CD4-positive, CD25-positive, alpha-beta regulatory T cell (primary cell): ENCODE measurements at regions not wholly inside any gene's neighbourhood (a gene's known extent, or its start where the extent isn't known, plus 50 kb on each side); places are given as distances from the start of the nearest gene placed in this dataset.

Source experiments
- ATAC-seq, 2 donors: fragments of 150-1000 bp; cut with Tn5 transposase; one replicate each; pipeline ENCODE4 v1.10.0; 2021; ENCODE audit warnings: low read depth in 2 of 2, moderate number of reproducible peaks in 2 of 2, moderate library complexity in 1 of 2
- DNase-seq, 3 donors: peaks; one replicate each; pipeline versions ENCODE4 v3.0.0 to v3.0.0-alpha.2; 2012 to 2022; ENCODE audit warnings: mixed read lengths in 1 of 3
- H3K27ac ChIP-seq: one replicate; pipeline ENCODE4 v1.7.0; 2013; ENCODE audit warnings: mild to moderate bottlenecking, low read length; ENCODE audit not compliant: insufficient read depth, poor library complexity, severe bottlenecking
- H3K27me3 ChIP-seq: one replicate; pipeline ENCODE4 v1.7.0; 2013; ENCODE audit warnings: low read length; ENCODE audit not compliant: control insufficient read depth, insufficient read depth
- H3K36me3 ChIP-seq: one replicate; pipeline ENCODE4 v1.7.0; 2013; ENCODE audit warnings: mild to moderate bottlenecking, low read length, moderate library complexity; ENCODE audit not compliant: control insufficient read depth, insufficient read depth
- H3K4me1 ChIP-seq: 2 replicates; pipeline ENCODE4 v1.7.0; 2013; ENCODE audit warnings: mild to moderate bottlenecking, low read length; ENCODE audit not compliant: insufficient read depth, control insufficient read depth, poor library complexity, severe bottlenecking
- H3K4me3 ChIP-seq: one replicate; pipeline ENCODE4 v1.7.0; 2013; ENCODE audit warnings: low read depth, mild to moderate bottlenecking, low read length, moderate library complexity
- H3K9me3 ChIP-seq, 2 experiments: 1 replicate in 1 of 2; 2 replicates in 1 of 2; pipeline ENCODE4 v1.7.0; 2013; ENCODE audit warnings: low read length in 2 of 2, mild to moderate bottlenecking in 1 of 2, moderate library complexity in 1 of 2; ENCODE audit not compliant: control insufficient read depth in 2 of 2
- H3K27ac Mint-ChIP-seq, 3 donors: one replicate each; pipeline ENCODE4 v1.8.0; 2020 to 2022; ENCODE audit warnings: mild to moderate bottlenecking in 3 of 3, mixed read lengths in 3 of 3, moderate library complexity in 2 of 3
- H3K27me3 Mint-ChIP-seq: one replicate; pipeline ENCODE4 v1.8.0; 2022; ENCODE audit warnings: mild to moderate bottlenecking, mixed read lengths
- H3K36me3 Mint-ChIP-seq: one replicate; pipeline ENCODE4 v1.8.0; 2020; ENCODE audit warnings: mixed read lengths
- H3K4me1 Mint-ChIP-seq, 4 donors: one replicate each; pipeline ENCODE4 v1.8.0; 2020 to 2022; ENCODE audit warnings: mixed read lengths in 4 of 4, mild to moderate bottlenecking in 1 of 4
- H3K4me3 Mint-ChIP-seq, 4 donors: one replicate each; pipeline ENCODE4 v1.8.0; 2020 to 2022; ENCODE audit warnings: mild to moderate bottlenecking in 4 of 4, mixed read lengths in 4 of 4, moderate library complexity in 3 of 4
- H3K9me3 Mint-ChIP-seq, 7 donors: one replicate each; pipeline ENCODE4 v1.8.0; 2020 to 2022; ENCODE audit warnings: mixed read lengths in 7 of 7, mild to moderate bottlenecking in 3 of 7, moderate library complexity in 2 of 7

GRCh38 chr10:29109707-29110571 lies 178.9 kb upstream of the LYZL1 start:
- ATAC-seq, result no peak
- Histone ChIP-seq H3K4me3 (no peak overlapping the region), H3K9me3 (no peaks in the 10 kb centered on the region), H3K4me1 (no peaks in the 10 kb centered on the region), H3K27ac (no peak overlapping the region), H3K27me3 (no peaks in the 10 kb centered on the region), H3K36me3 (no peaks in the 10 kb centered on the region)
- no peaks in the 10 kb centered on the region for H3K36me3 Mint-ChIP-seq
- no peak overlapping the region for H3K4me3 Mint-ChIP-seq
- H3K9me3 Mint-ChIP-seq, result peaks cover 0 to 7% (median 2%) of the 10 kb centered on the region in 7 donors
- no peaks in the 10 kb centered on the region for H3K4me1 Mint-ChIP-seq
- H3K27ac Mint-ChIP-seq, result no peak overlapping the region
- H3K27me3 Mint-ChIP-seq, result peaks cover 4% of the 10 kb centered on the region
- DNase-seq, result no peak

GRCh38 chr10:29112827-29113615 lies 175.8 kb upstream of the LYZL1 start:
- H3K4me1 ChIP-seq, result no peaks in the 10 kb centered on the region
- Mint-ChIP-seq H3K9me3 (peaks cover 0 to 15% (median 4%) of the 10 kb centered on the region in 7 donors), H3K27me3 (no peaks in the 10 kb centered on the region), H3K4me1 (no peaks in the 10 kb centered on the region), H3K36me3 (no peaks in the 10 kb centered on the region), H3K4me3 (no peak overlapping the region), H3K27ac (no peak overlapping the region)
- no peak for ATAC-seq
- no peak for DNase-seq
- no peaks in the 10 kb centered on the region for H3K27me3 ChIP-seq
- H3K36me3 ChIP-seq, result no peaks in the 10 kb centered on the region
- H3K4me3 ChIP-seq, result no peak overlapping the region
- peaks cover 2 to 7% of the 10 kb centered on the region in 2 experiments for H3K9me3 ChIP-seq
- no peak overlapping the region for H3K27ac ChIP-seq

GRCh38 chr10:29113616-29113945 lies 175.3 kb upstream of the LYZL1 start:
- ATAC-seq, result no peak
- H3K27me3 Mint-ChIP-seq, result no peaks in the 10 kb centered on the region
- peaks cover 0 to 19% (median 4%) of the 10 kb centered on the region in 7 donors for H3K9me3 Mint-ChIP-seq
- Histone ChIP-seq H3K27ac (no peak overlapping the region), H3K4me1 (no peaks in the 10 kb centered on the region), H3K4me3 (no peak overlapping the region), H3K27me3 (no peaks in the 10 kb centered on the region), H3K36me3 (no peaks in the 10 kb centered on the region), H3K9me3 (peaks cover 4 to 7% of the 10 kb centered on the region in 2 experiments)
- H3K36me3 Mint-ChIP-seq, result no peaks in the 10 kb centered on the region
- H3K27ac Mint-ChIP-seq, result no peak overlapping the region
- H3K4me1 Mint-ChIP-seq, result no peaks in the 10 kb centered on the region
- no peak for DNase-seq
- no peak overlapping the region for H3K4me3 Mint-ChIP-seq

- H3K4me3 ChIP-seq, result no peak overlapping the region
- DNase-seq (no peak), ATAC-seq (no peak)
- no peak overlapping the region for H3K27ac ChIP-seq
- Mint-ChIP-seq H3K36me3 (no peaks in the 10 kb centered on the region), H3K27ac (no peak overlapping the region), H3K9me3 (peaks cover 2 to 19% (median 6%) of the 10 kb centered on the region in 7 donors), H3K4me3 (no peak overlapping the region), H3K27me3 (no peaks in the 10 kb centered on the region), H3K4me1 (no peaks in the 10 kb centered on the region)
- peaks cover 4 to 7% of the 10 kb centered on the region in 2 experiments for H3K9me3 ChIP-seq
- H3K27me3 ChIP-seq, result no peaks in the 10 kb centered on the region
- no peaks in the 10 kb centered on the region for H3K4me1 ChIP-seq
- no peaks in the 10 kb centered on the region for H3K36me3 ChIP-seq
Observed at GRCh38 chr10:29114141-29114540, 174.7 kb upstream of the LYZL1 start.

- Histone ChIP-seq H3K27ac (no peak overlapping the region), H3K36me3 (no peaks in the 10 kb centered on the region), H3K4me1 (no peaks in the 10 kb centered on the region), H3K27me3 (no peaks in the 10 kb centered on the region), H3K9me3 (peaks cover 4 to 7% of the 10 kb centered on the region in 2 experiments), H3K4me3 (no peak overlapping the region)
- H3K27me3 Mint-ChIP-seq, result no peaks in the 10 kb centered on the region
- peaks cover 2 to 19% (median 6%) of the 10 kb centered on the region in 7 donors for H3K9me3 Mint-ChIP-seq
- no peaks in the 10 kb centered on the region for H3K36me3 Mint-ChIP-seq
- no peak overlapping the region for H3K27ac Mint-ChIP-seq
- no peak for DNase-seq
- H3K4me1 Mint-ChIP-seq, result no peaks in the 10 kb centered on the region
- ATAC-seq, result no peak
- no peak overlapping the region for H3K4me3 Mint-ChIP-seq
Observed at GRCh38 chr10:29117781-29118180, 171.1 kb upstream of the LYZL1 start.

GRCh38 chr10:29119374-29119773 lies 169.5 kb upstream of the LYZL1 start:
- ATAC-seq (no peak), DNase-seq (peak in 1 of 3 donors; percentile 12)
- H3K27ac Mint-ChIP-seq, result no peak overlapping the region
- no peaks in the 10 kb centered on the region for H3K27me3 Mint-ChIP-seq
- Histone ChIP-seq H3K27ac (no peak overlapping the region), H3K9me3 (peaks cover 4 to 7% of the 10 kb centered on the region in 2 experiments), H3K36me3 (no peaks in the 10 kb centered on the region), H3K4me3 (no peak overlapping the region), H3K4me1 (no peaks in the 10 kb centered on the region), H3K27me3 (no peaks in the 10 kb centered on the region)
- no peak overlapping the region for H3K4me3 Mint-ChIP-seq
- H3K4me1 Mint-ChIP-seq, result no peaks in the 10 kb centered on the region
- H3K9me3 Mint-ChIP-seq, result peaks cover 1 to 19% (median 4%) of the 10 kb centered on the region in 7 donors
- no peaks in the 10 kb centered on the region for H3K36me3 Mint-ChIP-seq

- H3K27me3 Mint-ChIP-seq, result no peaks in the 10 kb centered on the region
- H3K9me3 Mint-ChIP-seq, result peaks cover 1 to 16% (median 5%) of the 10 kb centered on the region in 7 donors
- ATAC-seq (no peak), DNase-seq (no peak)
- no peak overlapping the region for H3K4me3 Mint-ChIP-seq
- H3K27me3 ChIP-seq, result no peaks in the 10 kb centered on the region
- H3K27ac ChIP-seq, result no peak overlapping the region
- H3K4me1 Mint-ChIP-seq, result no peaks in the 10 kb centered on the region
- no peak overlapping the region for H3K27ac Mint-ChIP-seq
- no peaks in the 10 kb centered on the region for H3K36me3 Mint-ChIP-seq
- peaks cover 4 to 7% of the 10 kb centered on the region in 2 experiments for H3K9me3 ChIP-seq
- H3K36me3 ChIP-seq, result no peaks in the 10 kb centered on the region
- H3K4me1 ChIP-seq, result no peaks in the 10 kb centered on the region
- H3K4me3 ChIP-seq, result no peak overlapping the region
Observed at GRCh38 chr10:29120216-29120615, 168.7 kb upstream of the LYZL1 start.
